ENCODE measurements at regions not wholly inside any gene's neighbourhood (a gene's known extent, or its start where the extent isn't known, plus 50 kb on each side); places are given as distances from the start of the nearest gene placed in this dataset.

DNA sequence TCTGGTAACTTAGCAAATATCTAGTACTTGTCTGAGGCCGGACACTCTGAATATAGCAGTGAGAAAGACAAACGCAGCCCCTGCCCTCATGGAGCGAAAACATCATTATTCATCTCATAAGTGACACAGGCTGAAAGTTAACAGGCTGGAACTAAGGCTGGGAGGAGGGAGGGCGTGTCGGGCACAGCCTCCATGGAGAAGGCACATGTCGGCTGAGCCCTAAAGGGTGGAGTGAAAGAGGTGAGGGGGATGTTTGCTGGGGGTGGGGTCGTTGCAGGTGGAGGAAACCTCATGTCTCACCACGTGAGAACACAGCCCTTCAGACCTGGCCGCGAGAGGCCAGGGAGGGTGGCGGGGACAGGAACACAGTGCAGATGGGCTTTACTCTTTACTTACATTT is 108.8 kb upstream of the FOXC1 start:
- TF ChIP-seq POLR2AphosphoS5 (IDR thresholded peaks at IDR 0.05; ENCODE audit: low read depth, low read length): no peak
- no peak for TF ChIP-seq POLR2A (IDR thresholded peaks at IDR 0.05; ENCODE audit: low read depth, low read length)
- TF ChIP-seq TAF1 (IDR thresholded peaks at IDR 0.05; ENCODE audit: low read depth, low read length): no peak
- TF ChIP-seq SPI1 (IDR thresholded peaks at IDR 0.05; ENCODE audit: low read depth, low read length): no peak

Data from GM12891 (cell line).